Upper lobe of left lung (tissue), 6 donors: ENCODE measurements at regions not wholly inside any gene's neighbourhood (a gene's known extent, or its start where the extent isn't known, plus 50 kb on each side); places are given as distances from the start of the nearest gene placed in this dataset.

Experiments used
- ATAC-seq, 2 donors: fragments of 200-7000 bp; cut with Tn5 transposase; one replicate each; pipeline ENCODE4 v1.9.1; 2022; ENCODE audit warnings: mild to moderate bottlenecking in 2 of 2, moderate library complexity in 2 of 2; ENCODE audit not compliant: low FRiP score in 2 of 2
- DNase-seq, 2 donors: peaks; one replicate each; pipeline ENCODE4 v3.0.0-alpha.2; 2019 to 2020
- H3K27ac ChIP-seq, 4 donors: fragments of 200-600 bp; sonication (generic); one replicate each; pipeline ENCODE4 v1.5.1; 2016 to 2019
- H3K27me3 ChIP-seq, 4 donors: fragments of 200-600 bp; sonication (generic); one replicate each; pipeline ENCODE4 v1.5.1; 2017 to 2019
- H3K36me3 ChIP-seq, 4 donors: fragments of 200-600 bp; sonication (generic); one replicate each; pipeline ENCODE4 v1.5.1; 2016 to 2019
- H3K4me1 ChIP-seq, 4 donors: fragments of 200-600 bp; sonication (generic); one replicate each; pipeline ENCODE4 v1.5.1; 2018 to 2019
- H3K4me3 ChIP-seq, 4 donors: fragments of 200-600 bp; sonication (generic); one replicate each; pipeline ENCODE4 v1.5.1; 2017 to 2019; ENCODE audit warnings: mild to moderate bottlenecking in 2 of 4, moderate library complexity in 1 of 4
- H3K9me3 ChIP-seq, 4 donors: fragments of 200-600 bp; sonication (generic); one replicate each; pipeline ENCODE4 v1.5.1; 2018 to 2019
- EP300 ChIP-seq, 4 donors: sonication (generic); formaldehyde crosslinking; IDR thresholded peaks; one replicate each; pipeline ENCODE4 v1.5.1; 2017; ENCODE audit warnings: antibody characterized with exemption in 4 of 4, control low read depth in 2 of 4
- POLR2A ChIP-seq, 4 donors: fragments of 450-650 bp; IDR thresholded peaks; one replicate each; pipeline ENCODE4 v1.5.1; 2016 to 2017; ENCODE audit warnings: antibody characterized with exemption in 4 of 4, mild to moderate bottlenecking in 2 of 4
- POLR2AphosphoS5 ChIP-seq, 2 donors: sonication (generic); formaldehyde crosslinking; IDR thresholded peaks; one replicate each; pipeline ENCODE4 v1.5.1; 2017; ENCODE audit warnings: antibody characterized with exemption in 2 of 2
- WGBS, 2 donors: methylation state at CpG; one replicate each; pipeline ENCODE4 v1.1.5; 2017 to 2018; 5-methylcytosine and 5-hydroxymethylcytosine counted together
- TF ChIP-seq, protein P1 (sequence below), 6 experiments: fragments of 450-650 bp in 4 of 6; fragments of 200-600 bp in 2 of 6; sonication (generic) in 2 of 6; IDR thresholded peaks; one replicate each; pipeline ENCODE4 v1.5.1; 2016 to 2019; ENCODE audit warnings: antibody characterized with exemption in 6 of 6
- donor health status: DM: no; HTN: no; CAD: no; lungs with moderate emphysema.
- donor health status: DM: no; HTN: yes; CAD: no; lungs with severe emphysema.

- TF ChIP-seq, protein P1, sequence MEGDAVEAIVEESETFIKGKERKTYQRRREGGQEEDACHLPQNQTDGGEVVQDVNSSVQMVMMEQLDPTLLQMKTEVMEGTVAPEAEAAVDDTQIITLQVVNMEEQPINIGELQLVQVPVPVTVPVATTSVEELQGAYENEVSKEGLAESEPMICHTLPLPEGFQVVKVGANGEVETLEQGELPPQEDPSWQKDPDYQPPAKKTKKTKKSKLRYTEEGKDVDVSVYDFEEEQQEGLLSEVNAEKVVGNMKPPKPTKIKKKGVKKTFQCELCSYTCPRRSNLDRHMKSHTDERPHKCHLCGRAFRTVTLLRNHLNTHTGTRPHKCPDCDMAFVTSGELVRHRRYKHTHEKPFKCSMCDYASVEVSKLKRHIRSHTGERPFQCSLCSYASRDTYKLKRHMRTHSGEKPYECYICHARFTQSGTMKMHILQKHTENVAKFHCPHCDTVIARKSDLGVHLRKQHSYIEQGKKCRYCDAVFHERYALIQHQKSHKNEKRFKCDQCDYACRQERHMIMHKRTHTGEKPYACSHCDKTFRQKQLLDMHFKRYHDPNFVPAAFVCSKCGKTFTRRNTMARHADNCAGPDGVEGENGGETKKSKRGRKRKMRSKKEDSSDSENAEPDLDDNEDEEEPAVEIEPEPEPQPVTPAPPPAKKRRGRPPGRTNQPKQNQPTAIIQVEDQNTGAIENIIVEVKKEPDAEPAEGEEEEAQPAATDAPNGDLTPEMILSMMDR (IDR thresholded peaks at IDR 0.05): no peak
- TF ChIP-seq EP300 (IDR thresholded peaks at IDR 0.05): no peak
- TF ChIP-seq POLR2AphosphoS5 (IDR thresholded peaks at IDR 0.05): no peak
- TF ChIP-seq POLR2A (IDR thresholded peaks at IDR 0.05): no peak
- 75 to 87% methylated on average over 20 of the region's 20 CpGs for WGBS, 2 donors
- peak overlapping the region in 1 of 4 donors; percentile 1 for H3K27ac ChIP-seq
- DNase-seq: no peak
- ATAC-seq: no peak
- peaks cover 10 to 32% (median 28%) of the 10 kb centered on the region in 4 donors for H3K9me3 ChIP-seq
- no peak overlapping the region for H3K4me3 ChIP-seq
- no peaks in the 10 kb centered on the region for H3K4me1 ChIP-seq
- no peaks in the 10 kb centered on the region for H3K36me3 ChIP-seq
- H3K27me3 ChIP-seq: no peaks in the 10 kb centered on the region
Measured at GRCh38 chr10:31678575-31679516, 249.8 kb downstream of the ARHGAP12 start.

GRCh38 chr10:31678139-31678536, 250.5 kb downstream of the ARHGAP12 start:
- Histone ChIP-seq H3K27ac (peak overlapping the region in 1 of 4 donors; percentile 1), H3K4me1 (no peaks in the 10 kb centered on the region), H3K27me3 (no peaks in the 10 kb centered on the region), H3K36me3 (no peaks in the 10 kb centered on the region), H3K9me3 (peaks cover 10 to 25% (median 22%) of the 10 kb centered on the region in 4 donors), H3K4me3 (no peak overlapping the region)
- peak in 1 of 2 donors; percentile 38 for DNase-seq
- no peak for ATAC-seq
- peak in 1 of 2 donors; percentile 7 for TF ChIP-seq POLR2AphosphoS5 (IDR thresholded peaks at IDR 0.05)
- TF ChIP-seq EP300 (IDR thresholded peaks at IDR 0.05): no peak
- WGBS, 2 donors: 63 to 69% methylated on average over 12 of the region's 12 CpGs

- no peaks in the 10 kb centered on the region for H3K27me3 ChIP-seq
- no peak overlapping the region for H3K4me3 ChIP-seq
- DNase-seq: no peak
- WGBS, 2 donors: 78 to 81% methylated on average over 12 to 15 of the region's 16 CpGs
- TF ChIP-seq POLR2AphosphoS5 (IDR thresholded peaks at IDR 0.05): no peak
- TF ChIP-seq, protein P1 (IDR thresholded peaks at IDR 0.05): no peak
- TF ChIP-seq POLR2A (IDR thresholded peaks at IDR 0.05): no peak
- TF ChIP-seq EP300 (IDR thresholded peaks at IDR 0.05): no peak
- peak overlapping the region in 1 of 4 donors; percentile 1 for H3K27ac ChIP-seq
- peaks cover 10 to 22% (median 16%) of the 10 kb centered on the region in 4 donors for H3K9me3 ChIP-seq
- H3K36me3 ChIP-seq: no peaks in the 10 kb centered on the region
- ATAC-seq: no peak
- H3K4me1 ChIP-seq: no peaks in the 10 kb centered on the region
Measured at GRCh38 chr10:31677195-31678138, 251.2 kb downstream of the ARHGAP12 start.

GRCh38 chr10:31675726-31676125, 252.9 kb downstream of the ARHGAP12 start:
- Histone ChIP-seq H3K36me3 (no peaks in the 10 kb centered on the region), H3K4me1 (no peaks in the 10 kb centered on the region), H3K4me3 (no peak overlapping the region), H3K27ac (no peak overlapping the region), H3K27me3 (no peaks in the 10 kb centered on the region), H3K9me3 (peaks cover 11 to 22% (median 17%) of the 10 kb centered on the region in 4 donors)
- TF ChIP-seq, protein P1 (IDR thresholded peaks at IDR 0.05): no peak
- no peak for TF ChIP-seq POLR2AphosphoS5 (IDR thresholded peaks at IDR 0.05)
- TF ChIP-seq POLR2A (IDR thresholded peaks at IDR 0.05): no peak
- TF ChIP-seq EP300 (IDR thresholded peaks at IDR 0.05): no peak
- no peak for ATAC-seq
- no peak for DNase-seq

DNA sequence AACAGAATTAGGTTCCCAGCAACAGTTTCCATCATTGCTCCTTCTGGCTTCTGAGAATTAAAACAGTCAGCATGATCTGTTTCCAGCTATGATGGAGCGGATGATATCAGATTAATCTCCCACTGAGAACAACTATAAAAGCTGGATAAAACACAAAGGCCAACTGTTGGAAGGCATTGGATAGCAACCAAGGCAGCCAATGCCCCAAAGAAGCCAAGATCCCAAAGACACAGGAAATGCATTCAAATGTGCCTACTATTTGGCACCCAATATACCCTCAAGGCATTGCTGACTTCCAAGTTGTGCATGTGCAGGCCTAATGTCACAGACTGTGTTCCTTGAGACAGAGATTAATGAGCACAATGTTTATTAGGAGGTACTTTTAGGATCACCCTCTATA, 259.3 kb downstream of the ARHGAP12 start:
- Histone ChIP-seq H3K36me3 (no peaks in the 10 kb centered on the region), H3K27ac (no peak overlapping the region), H3K4me3 (no peak overlapping the region), H3K4me1 (no peaks in the 10 kb centered on the region), H3K27me3 (no peaks in the 10 kb centered on the region), H3K9me3 (peaks cover 0 to 10% (median 5%) of the 10 kb centered on the region in 4 donors)
- no peak for DNase-seq
- TF ChIP-seq POLR2A (IDR thresholded peaks at IDR 0.05) (no peak), POLR2AphosphoS5 (IDR thresholded peaks at IDR 0.05) (no peak), EP300 (IDR thresholded peaks at IDR 0.05) (no peak)
- TF ChIP-seq, protein P1 (IDR thresholded peaks at IDR 0.05): no peak
- 92 to 96% methylated on average over 1 of the region's 1 CpG for WGBS, 2 donors
- no peak for ATAC-seq
